SK-N-SH (cell line): ENCODE measurements at regions not wholly inside any gene's neighbourhood (a gene's known extent, or its start where the extent isn't known, plus 50 kb on each side); places are given as distances from the start of the nearest gene placed in this dataset.

Experiments used
- CHD2 ChIP-seq: fragments of 150-350 bp; IDR thresholded peaks from 2 replicates; pipeline ENCODE4 v1.6.1; 2018; ENCODE audit warnings: low read length; ENCODE audit not compliant: partially characterized antibody
- CTCF ChIP-seq: fragments of 200-600 bp; sonication (generic); IDR thresholded peaks from 2 replicates; pipeline ENCODE4 v1.6.1; 2017; ENCODE audit warnings: antibody characterized with exemption, mild to moderate bottlenecking, moderate library complexity
- EP300 ChIP-seq, 2 experiments: IDR thresholded peaks; 2 replicates each; pipeline versions ENCODE4 v1.4.0 to v1.6.1; 2012; ENCODE audit warnings: borderline replicate concordance in 1 of 2, low read depth in 1 of 2, low read length in 1 of 2
- NFIC ChIP-seq: IDR thresholded peaks from 2 replicates; pipeline ENCODE4 v1.4.0; 2012; ENCODE audit warnings: borderline replicate concordance
- POLR2AphosphoS5 ChIP-seq: IDR thresholded peaks from 2 replicates; pipeline ENCODE4 v1.6.1; 2012; ENCODE audit warnings: low read depth, low read length
- RAD21 ChIP-seq: IDR thresholded peaks from 2 replicates; pipeline ENCODE4 v1.6.1; 2012; ENCODE audit warnings: mild to moderate bottlenecking, low read length
- RCOR1 ChIP-seq: fragments of 150-350 bp; IDR thresholded peaks from 2 replicates; pipeline ENCODE4 v1.6.1; 2017; ENCODE audit warnings: antibody characterized with exemption, low read length
- SMC3 ChIP-seq: IDR thresholded peaks from 2 replicates; pipeline ENCODE4 v1.6.1; 2012; ENCODE audit warnings: low read depth, low read length, improper control_type of control experiment
- TCF12 ChIP-seq: IDR thresholded peaks from 2 replicates; pipeline ENCODE4 v1.4.0; 2012
- YY1 ChIP-seq: IDR thresholded peaks from 2 replicates; pipeline ENCODE4 v1.4.0; 2012; ENCODE audit warnings: low read depth, mild to moderate bottlenecking
- ZBTB33 ChIP-seq: IDR thresholded peaks from 2 replicates; pipeline ENCODE4 v1.4.0; 2012; ENCODE audit warnings: low read depth, borderline replicate concordance
- TF ChIP-seq, protein P1 (sequence below): IDR thresholded peaks from 2 replicates; pipeline ENCODE4; 2012

DNA sequence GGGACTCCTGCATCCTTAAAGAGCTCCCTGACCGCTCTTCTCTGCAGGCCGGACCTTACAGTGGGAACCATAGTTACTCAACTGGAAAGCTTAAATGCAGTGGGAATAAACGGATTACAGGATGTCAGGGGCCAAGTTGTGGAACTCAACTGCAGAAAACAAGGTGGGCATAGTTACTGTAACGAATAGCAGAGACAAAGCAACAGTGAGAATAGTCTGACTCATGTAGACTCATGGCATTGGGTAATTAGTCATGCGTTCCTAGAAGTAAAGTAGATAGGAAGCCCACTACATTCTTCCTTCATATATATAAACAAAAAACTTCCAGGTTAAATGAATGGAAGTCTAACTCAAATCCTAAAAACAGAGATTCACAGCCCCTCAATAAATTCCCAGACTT lies 95.5 kb upstream of the CHRNA7 start:
- no peak for TF ChIP-seq CTCF
- TF ChIP-seq, protein P1, sequence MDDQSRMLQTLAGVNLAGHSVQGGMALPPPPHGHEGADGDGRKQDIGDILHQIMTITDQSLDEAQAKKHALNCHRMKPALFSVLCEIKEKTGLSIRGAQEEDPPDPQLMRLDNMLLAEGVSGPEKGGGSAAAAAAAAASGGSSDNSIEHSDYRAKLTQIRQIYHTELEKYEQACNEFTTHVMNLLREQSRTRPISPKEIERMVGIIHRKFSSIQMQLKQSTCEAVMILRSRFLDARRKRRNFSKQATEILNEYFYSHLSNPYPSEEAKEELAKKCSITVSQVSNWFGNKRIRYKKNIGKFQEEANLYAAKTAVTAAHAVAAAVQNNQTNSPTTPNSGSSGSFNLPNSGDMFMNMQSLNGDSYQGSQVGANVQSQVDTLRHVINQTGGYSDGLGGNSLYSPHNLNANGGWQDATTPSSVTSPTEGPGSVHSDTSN, result no peak
- no peak for TF ChIP-seq TCF12
- no peak for TF ChIP-seq ZBTB33
- no peak for TF ChIP-seq RAD21
- TF ChIP-seq NFIC, result no peak
- TF ChIP-seq EP300 (IDR thresholded peaks at IDR 0.05; ENCODE audit: borderline replicate concordance in 1 of 2, low read depth in 1 of 2, low read length in 1 of 2), result no peak
- no peak for TF ChIP-seq YY1
- no peak for TF ChIP-seq CHD2
- no peak for TF ChIP-seq SMC3
- TF ChIP-seq POLR2AphosphoS5, result no peak
- no peak for TF ChIP-seq RCOR1
